ENCODE measurements at regions not wholly inside any gene's neighbourhood (a gene's known extent, or its start where the extent isn't known, plus 50 kb on each side); places are given as distances from the start of the nearest gene placed in this dataset.

GRCh38 chr11:95346265-95346664 lies 115.3 kb upstream of the SESN3 start:
- ATAC-seq (ENCODE audit: low FRiP score) (no peak), DNase-seq (ENCODE audit: low spot score) (no peak)
- no peak for TF ChIP-seq CTCF (IDR thresholded peaks at IDR 0.05)

GRCh38 chr11:95345651-95346050 lies 114.6 kb upstream of the SESN3 start:
- ATAC-seq (ENCODE audit: low FRiP score): no peak
- TF ChIP-seq CTCF (IDR thresholded peaks at IDR 0.05): no peak

GRCh38 chr11:95344932-95345642 lies 114.1 kb upstream of the SESN3 start:
- no peak for TF ChIP-seq CTCF (IDR thresholded peaks at IDR 0.05)
- DNase-seq (ENCODE audit: low spot score) (no peak), ATAC-seq (ENCODE audit: low FRiP score) (no peak)

More at GRCh38 chr11:95345651-95346050, 114.6 kb upstream of the SESN3 start:
- DNase-seq (ENCODE audit: low spot score): no peak

- DNase-seq (ENCODE audit: low spot score): no peak
- ATAC-seq (ENCODE audit: low FRiP score): no peak
- no peak for TF ChIP-seq CTCF (IDR thresholded peaks at IDR 0.05)
Observed at GRCh38 chr11:95341221-95341620, 110.2 kb upstream of the SESN3 start.

GRCh38 chr11:95339086-95339901 lies 108.3 kb upstream of the SESN3 start:
- DNase-seq (ENCODE audit: low spot score): no peak
- TF ChIP-seq CTCF (IDR thresholded peaks at IDR 0.05): no peak
- no peak for ATAC-seq (ENCODE audit: low FRiP score)

- TF ChIP-seq CTCF (IDR thresholded peaks at IDR 0.05): no peak
- ATAC-seq (ENCODE audit: low FRiP score) (peak; percentile 57), DNase-seq (ENCODE audit: low spot score) (no peak)
Observed at GRCh38 chr11:95338430-95338991, 107.5 kb upstream of the SESN3 start.
